Liver (tissue), 8 donors: ENCODE measurements at regions not wholly inside any gene's neighbourhood (a gene's known extent, or its start where the extent isn't known, plus 50 kb on each side); places are given as distances from the start of the nearest gene placed in this dataset.

Experiments
- DNase-seq: peaks from one replicate; pipeline ENCODE4 v3.0.0-alpha.2; 2017; ENCODE audit warnings: low spot score
- H3K27ac ChIP-seq, 2 donors: one replicate each; pipeline ENCODE4 v1.7.0; 2013; ENCODE audit warnings: inconsistent platforms in 2 of 2, low read length in 2 of 2, control low read depth in 1 of 2, low read depth in 1 of 2, mild to moderate bottlenecking in 1 of 2
- H3K27me3 ChIP-seq, 4 donors: one replicate each; pipeline versions ENCODE4 v1.6.1 to v1.7.0; 2013; ENCODE audit warnings: low read length in 3 of 4, inconsistent platforms in 1 of 4, mild to moderate bottlenecking in 1 of 4, moderate library complexity in 1 of 4; ENCODE audit not compliant: control insufficient read depth in 4 of 4, insufficient read depth in 4 of 4
- H3K36me3 ChIP-seq, 4 donors: one replicate each; pipeline versions ENCODE4 v1.6.1 to v1.7.0; 2013; ENCODE audit warnings: low read length in 3 of 4, mild to moderate bottlenecking in 3 of 4, low read depth in 1 of 4, moderate library complexity in 1 of 4; ENCODE audit not compliant: control insufficient read depth in 4 of 4, insufficient read depth in 3 of 4
- H3K4me1 ChIP-seq, 4 donors: one replicate each; pipeline versions ENCODE4 v1.6.1 to v1.7.0; 2013; ENCODE audit warnings: low read length in 3 of 4, mild to moderate bottlenecking in 3 of 4, moderate library complexity in 1 of 4; ENCODE audit not compliant: control insufficient read depth in 4 of 4, insufficient read depth in 4 of 4
- H3K4me3 ChIP-seq, 3 donors: one replicate each; pipeline versions ENCODE4 v1.6.1 to v1.7.0; 2013; ENCODE audit warnings: low read length in 3 of 3, control low read depth in 1 of 3, low read depth in 1 of 3, mild to moderate bottlenecking in 1 of 3
- H3K9ac ChIP-seq, 2 donors: one replicate each; pipeline ENCODE4 v1.7.0; 2013; ENCODE audit warnings: low read length in 2 of 2, mild to moderate bottlenecking in 2 of 2, moderate library complexity in 2 of 2, control low read depth in 1 of 2, low read depth in 1 of 2
- H3K9me3 ChIP-seq, 4 donors: one replicate each; pipeline versions ENCODE4 v1.6.1 to v1.7.0; 2013; ENCODE audit warnings: low read length in 3 of 4; ENCODE audit not compliant: control insufficient read depth in 4 of 4
- EGR1 ChIP-seq, 2 donors: IDR thresholded peaks; 2 replicates each; pipeline ENCODE4 v1.6.1; 2016 to 2018; ENCODE audit warnings: antibody characterized with exemption in 2 of 2, low read depth in 2 of 2
- FOXA1 ChIP-seq: IDR thresholded peaks from 2 replicates; pipeline ENCODE4 v1.6.1; 2016; ENCODE audit warnings: antibody characterized with exemption
- FOXA2 ChIP-seq: IDR thresholded peaks from 2 replicates; pipeline ENCODE4 v1.6.1; 2016; ENCODE audit warnings: antibody characterized with exemption
- GABPA ChIP-seq, 2 donors: IDR thresholded peaks in 1 of 2; conservative IDR thresholded peaks in 1 of 2; 2 replicates each; pipeline ENCODE4 v1.6.1; 2016; ENCODE audit warnings: antibody characterized with exemption in 2 of 2, mild to moderate bottlenecking in 1 of 2, moderate library complexity in 1 of 2
- HNF4A ChIP-seq, 2 donors: conservative IDR thresholded peaks; 2 replicates each; pipeline ENCODE4 v1.6.1; 2016; ENCODE audit warnings: antibody characterized with exemption in 2 of 2, mild to moderate bottlenecking in 2 of 2
- JUND ChIP-seq, 2 donors: IDR thresholded peaks; 2 replicates each; pipeline ENCODE4 v1.6.1; 2016; ENCODE audit warnings: antibody characterized with exemption in 2 of 2
- NR2F2 ChIP-seq: IDR thresholded peaks from 2 replicates; pipeline ENCODE4 v1.6.1; 2016; ENCODE audit warnings: antibody characterized with exemption
- RXRA ChIP-seq, 2 donors: IDR thresholded peaks; 2 replicates each; pipeline ENCODE4 v1.6.1; 2017 to 2018; ENCODE audit warnings: antibody characterized with exemption in 2 of 2, mild to moderate bottlenecking in 1 of 2
- TAF1 ChIP-seq: conservative IDR thresholded peaks from 2 replicates; pipeline ENCODE4 v1.6.1; 2016; ENCODE audit warnings: antibody characterized with exemption, mild to moderate bottlenecking
- YY1 ChIP-seq: IDR thresholded peaks from 2 replicates; pipeline ENCODE4 v1.6.1; 2016; ENCODE audit warnings: antibody characterized with exemption, mild to moderate bottlenecking
- WGBS: extraction: QIAGEN DNeasy Blood & Tissue Kit; methylation state at CpG from one replicate; pipeline ENCODE4 v1.1.7; 2013; 5-methylcytosine and 5-hydroxymethylcytosine counted together
- TF ChIP-seq, protein P1 (sequence below): fragments of 150-350 bp; IDR thresholded peaks from 2 replicates; pipeline ENCODE4 v1.5.1; 2017; ENCODE audit warnings: improper control_type of control experiment, low read depth, low read length; ENCODE audit not compliant: missing input control
- TF ChIP-seq, protein P2 (sequence below): IDR thresholded peaks from 2 replicates; pipeline ENCODE4 v1.6.1; 2016; ENCODE audit warnings: antibody characterized with exemption, mild to moderate bottlenecking
- donor health status: healthy.
- donor health status: healthy.
- donor health status: healthy.
- donor health status: healthy.
- donor health status: healthy.

DNA sequence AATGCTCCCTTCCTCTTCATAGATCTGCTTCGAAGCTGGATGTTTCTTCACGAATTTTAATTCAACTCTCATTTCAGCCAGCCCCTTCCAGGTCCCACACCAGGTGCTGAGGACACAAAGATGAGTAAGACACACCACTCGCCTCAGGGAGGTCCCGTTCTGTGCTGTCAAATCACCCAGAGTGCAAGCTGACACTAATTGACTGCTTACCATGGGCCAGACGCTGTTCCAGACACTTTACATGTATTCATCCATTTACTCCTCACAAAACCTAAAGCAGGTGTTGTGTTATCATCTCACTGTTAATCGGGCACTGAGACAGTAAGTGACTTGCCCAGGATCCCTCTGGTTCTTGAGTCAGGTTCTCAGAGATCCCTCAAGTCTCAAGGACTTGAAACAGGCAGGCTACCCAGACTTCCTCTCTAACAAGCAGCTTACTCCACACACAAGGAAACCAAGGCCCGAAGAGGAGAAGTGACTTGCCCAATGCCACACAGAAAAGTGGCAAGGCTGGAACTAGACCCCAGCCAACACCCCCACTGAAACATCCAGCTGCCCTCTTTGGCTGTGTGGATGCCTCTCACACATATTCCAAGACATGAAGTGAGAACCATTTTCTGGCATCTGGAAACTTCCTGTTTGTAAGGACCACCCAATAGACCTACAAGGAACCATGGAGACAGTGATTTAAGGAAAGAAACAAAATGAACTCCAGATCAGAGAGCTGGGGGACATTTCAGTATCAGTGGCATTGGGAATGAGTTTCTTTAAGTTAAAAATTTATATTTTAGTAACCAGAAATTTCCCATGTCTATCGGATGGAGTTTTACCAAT, 174.5 kb downstream of the CDC5L start:
- Histone ChIP-seq H3K9ac (no peak overlapping the region), H3K27me3 (peaks cover 0 to 7% (median 0%) of the 10 kb centered on the region in 4 donors), H3K27ac (no peak overlapping the region), H3K4me1 (no peaks in the 10 kb centered on the region), H3K4me3 (no peak overlapping the region), H3K36me3 (no peaks in the 10 kb centered on the region), H3K9me3 (no peaks in the 10 kb centered on the region)
- no peak for TF ChIP-seq FOXA2
- 69% methylated on average over 8 of the region's 8 CpGs for WGBS
- DNase-seq = no peak

DNA sequence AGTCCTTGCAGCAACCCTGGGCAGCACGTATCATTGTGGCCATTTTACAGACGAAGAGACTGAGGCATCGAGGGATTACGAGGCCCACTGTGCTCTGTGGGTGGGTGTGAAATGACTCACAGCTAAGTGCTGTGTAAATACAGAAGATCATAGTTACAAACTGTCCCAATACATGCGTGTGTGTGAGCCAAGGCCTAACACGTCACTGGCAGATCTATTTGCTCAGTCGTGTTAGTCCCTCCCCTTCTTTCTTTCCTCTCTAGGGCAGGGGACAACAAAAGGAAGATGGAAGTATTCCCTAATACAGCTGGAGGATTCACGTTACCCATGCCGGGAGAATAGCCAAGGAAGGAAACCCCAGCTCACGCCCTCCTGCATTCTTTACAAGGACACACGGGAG, 175.9 kb downstream of the CDC5L start:
- WGBS = 76% methylated on average over 11 of the region's 11 CpGs

DNA sequence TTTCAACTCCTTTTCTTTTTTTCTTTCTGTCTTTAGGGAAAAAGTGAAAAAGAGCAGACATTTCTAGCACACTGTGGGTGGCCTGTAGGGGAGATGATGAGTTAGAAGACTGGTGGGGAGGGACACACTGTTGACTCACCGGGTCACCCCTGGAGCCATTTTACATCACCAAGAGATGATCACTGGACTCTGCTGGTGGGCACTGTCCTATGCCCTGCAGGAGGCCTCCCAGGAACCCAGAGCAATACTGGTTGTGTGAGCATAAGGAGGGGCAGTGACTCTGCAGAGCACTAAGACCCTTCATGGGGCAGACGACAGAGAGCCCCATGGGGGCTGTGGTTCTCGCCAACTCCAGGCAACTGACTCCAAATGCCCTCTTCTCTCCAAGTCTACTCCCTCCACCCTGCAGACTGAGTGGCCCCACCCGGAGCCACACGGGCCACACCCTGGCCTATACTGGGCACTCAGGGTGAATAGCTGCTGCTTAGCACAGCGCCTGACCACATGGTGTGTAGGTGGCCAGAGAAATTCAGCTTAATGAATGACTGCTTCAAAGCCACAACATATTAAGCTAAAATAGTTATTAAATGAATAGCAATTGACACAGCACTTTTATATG, 177.5 kb downstream of the CDC5L start:
- Histone ChIP-seq H3K36me3 (no peaks in the 10 kb centered on the region), H3K27ac (no peak overlapping the region), H3K9ac (no peak overlapping the region), H3K27me3 (no peaks in the 10 kb centered on the region), H3K4me1 (no peaks in the 10 kb centered on the region), H3K4me3 (no peak overlapping the region), H3K9me3 (no peaks in the 10 kb centered on the region)
- 81% methylated on average over 6 of the region's 6 CpGs for whole genome bisulfite sequencing
- no peak for DNase-seq
- TF ChIP-seq TAF1 (no peak), NR2F2 (no peak), RXRA (IDR thresholded peaks at IDR 0.05) (no peak), YY1 (no peak)
- TF ChIP-seq, protein P1, sequence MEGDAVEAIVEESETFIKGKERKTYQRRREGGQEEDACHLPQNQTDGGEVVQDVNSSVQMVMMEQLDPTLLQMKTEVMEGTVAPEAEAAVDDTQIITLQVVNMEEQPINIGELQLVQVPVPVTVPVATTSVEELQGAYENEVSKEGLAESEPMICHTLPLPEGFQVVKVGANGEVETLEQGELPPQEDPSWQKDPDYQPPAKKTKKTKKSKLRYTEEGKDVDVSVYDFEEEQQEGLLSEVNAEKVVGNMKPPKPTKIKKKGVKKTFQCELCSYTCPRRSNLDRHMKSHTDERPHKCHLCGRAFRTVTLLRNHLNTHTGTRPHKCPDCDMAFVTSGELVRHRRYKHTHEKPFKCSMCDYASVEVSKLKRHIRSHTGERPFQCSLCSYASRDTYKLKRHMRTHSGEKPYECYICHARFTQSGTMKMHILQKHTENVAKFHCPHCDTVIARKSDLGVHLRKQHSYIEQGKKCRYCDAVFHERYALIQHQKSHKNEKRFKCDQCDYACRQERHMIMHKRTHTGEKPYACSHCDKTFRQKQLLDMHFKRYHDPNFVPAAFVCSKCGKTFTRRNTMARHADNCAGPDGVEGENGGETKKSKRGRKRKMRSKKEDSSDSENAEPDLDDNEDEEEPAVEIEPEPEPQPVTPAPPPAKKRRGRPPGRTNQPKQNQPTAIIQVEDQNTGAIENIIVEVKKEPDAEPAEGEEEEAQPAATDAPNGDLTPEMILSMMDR = no peak

More for the DNA sequence above, 175.9 kb downstream of the CDC5L start:
- no peak overlapping the region for H3K4me3 ChIP-seq
- no peak overlapping the region for H3K27ac ChIP-seq
- no peak for DNase-seq
- H3K9me3 ChIP-seq = no peaks in the 10 kb centered on the region
- TF ChIP-seq JUND (IDR thresholded peaks at IDR 0.05) = no peak
- TF ChIP-seq GABPA (IDR thresholded peaks at IDR 0.05 in 1 of 2, conservative IDR thresholded peaks at IDR 0.05 in 1 of 2) = no peak
- no peak for TF ChIP-seq HNF4A (conservative IDR thresholded peaks at IDR 0.05)
- TF ChIP-seq EGR1 (IDR thresholded peaks at IDR 0.05; ENCODE audit: low read depth in 2 of 2) = no peak
- TF ChIP-seq, protein P2, sequence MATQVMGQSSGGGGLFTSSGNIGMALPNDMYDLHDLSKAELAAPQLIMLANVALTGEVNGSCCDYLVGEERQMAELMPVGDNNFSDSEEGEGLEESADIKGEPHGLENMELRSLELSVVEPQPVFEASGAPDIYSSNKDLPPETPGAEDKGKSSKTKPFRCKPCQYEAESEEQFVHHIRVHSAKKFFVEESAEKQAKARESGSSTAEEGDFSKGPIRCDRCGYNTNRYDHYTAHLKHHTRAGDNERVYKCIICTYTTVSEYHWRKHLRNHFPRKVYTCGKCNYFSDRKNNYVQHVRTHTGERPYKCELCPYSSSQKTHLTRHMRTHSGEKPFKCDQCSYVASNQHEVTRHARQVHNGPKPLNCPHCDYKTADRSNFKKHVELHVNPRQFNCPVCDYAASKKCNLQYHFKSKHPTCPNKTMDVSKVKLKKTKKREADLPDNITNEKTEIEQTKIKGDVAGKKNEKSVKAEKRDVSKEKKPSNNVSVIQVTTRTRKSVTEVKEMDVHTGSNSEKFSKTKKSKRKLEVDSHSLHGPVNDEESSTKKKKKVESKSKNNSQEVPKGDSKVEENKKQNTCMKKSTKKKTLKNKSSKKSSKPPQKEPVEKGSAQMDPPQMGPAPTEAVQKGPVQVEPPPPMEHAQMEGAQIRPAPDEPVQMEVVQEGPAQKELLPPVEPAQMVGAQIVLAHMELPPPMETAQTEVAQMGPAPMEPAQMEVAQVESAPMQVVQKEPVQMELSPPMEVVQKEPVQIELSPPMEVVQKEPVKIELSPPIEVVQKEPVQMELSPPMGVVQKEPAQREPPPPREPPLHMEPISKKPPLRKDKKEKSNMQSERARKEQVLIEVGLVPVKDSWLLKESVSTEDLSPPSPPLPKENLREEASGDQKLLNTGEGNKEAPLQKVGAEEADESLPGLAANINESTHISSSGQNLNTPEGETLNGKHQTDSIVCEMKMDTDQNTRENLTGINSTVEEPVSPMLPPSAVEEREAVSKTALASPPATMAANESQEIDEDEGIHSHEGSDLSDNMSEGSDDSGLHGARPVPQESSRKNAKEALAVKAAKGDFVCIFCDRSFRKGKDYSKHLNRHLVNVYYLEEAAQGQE = no peak
- TF ChIP-seq, protein P1 = no peak
- TF ChIP-seq FOXA1 = no peak
- no peak for TF ChIP-seq RXRA (IDR thresholded peaks at IDR 0.05)
- no peak overlapping the region for H3K9ac ChIP-seq
- peaks cover 0 to 7% (median 0%) of the 10 kb centered on the region in 4 donors for H3K27me3 ChIP-seq
- H3K4me1 ChIP-seq = no peaks in the 10 kb centered on the region
- no peaks in the 10 kb centered on the region for H3K36me3 ChIP-seq
